ENCODE measurements at regions not wholly inside any gene's neighbourhood (a gene's known extent, or its start where the extent isn't known, plus 50 kb on each side); places are given as distances from the start of the nearest gene placed in this dataset.

DNA sequence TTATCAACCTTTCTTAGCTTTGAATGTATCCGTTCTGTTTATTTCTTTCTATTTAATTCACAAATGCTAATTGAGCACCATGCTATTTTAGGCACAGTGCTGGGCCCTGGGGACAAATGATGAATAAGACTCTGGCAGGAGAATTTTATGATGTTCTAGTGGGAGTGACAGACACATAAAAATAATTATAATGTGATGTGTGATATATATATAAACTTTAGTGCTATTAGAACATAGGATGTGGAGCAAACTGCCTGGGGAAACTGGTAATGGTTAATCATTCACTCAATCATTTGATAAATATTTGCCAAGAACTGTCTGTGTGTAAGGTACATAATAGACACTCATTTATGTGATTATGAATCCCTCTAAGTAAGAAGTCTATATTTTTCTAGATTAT is 50.7 kb upstream of the FRY start:
- Histone ChIP-seq H3K4me3 (ENCODE audit: low read depth, low read length) (no peak overlapping the region), H3K9me3 (ENCODE audit: control insufficient read depth, insufficient read depth, low read depth, low read length) (no peaks in the 10 kb centered on the region), H3K4me1 (ENCODE audit: control insufficient read depth, insufficient read depth, low read length) (no peaks in the 10 kb centered on the region), H3K27ac (ENCODE audit: extremely low read depth, low read depth, low read length) (no peak overlapping the region), H3K36me3 (ENCODE audit: control insufficient read depth in 2 of 2, insufficient read depth in 1 of 2, low read length in 2 of 2) (no peaks in the 10 kb centered on the region)
- TF ChIP-seq, protein P1, sequence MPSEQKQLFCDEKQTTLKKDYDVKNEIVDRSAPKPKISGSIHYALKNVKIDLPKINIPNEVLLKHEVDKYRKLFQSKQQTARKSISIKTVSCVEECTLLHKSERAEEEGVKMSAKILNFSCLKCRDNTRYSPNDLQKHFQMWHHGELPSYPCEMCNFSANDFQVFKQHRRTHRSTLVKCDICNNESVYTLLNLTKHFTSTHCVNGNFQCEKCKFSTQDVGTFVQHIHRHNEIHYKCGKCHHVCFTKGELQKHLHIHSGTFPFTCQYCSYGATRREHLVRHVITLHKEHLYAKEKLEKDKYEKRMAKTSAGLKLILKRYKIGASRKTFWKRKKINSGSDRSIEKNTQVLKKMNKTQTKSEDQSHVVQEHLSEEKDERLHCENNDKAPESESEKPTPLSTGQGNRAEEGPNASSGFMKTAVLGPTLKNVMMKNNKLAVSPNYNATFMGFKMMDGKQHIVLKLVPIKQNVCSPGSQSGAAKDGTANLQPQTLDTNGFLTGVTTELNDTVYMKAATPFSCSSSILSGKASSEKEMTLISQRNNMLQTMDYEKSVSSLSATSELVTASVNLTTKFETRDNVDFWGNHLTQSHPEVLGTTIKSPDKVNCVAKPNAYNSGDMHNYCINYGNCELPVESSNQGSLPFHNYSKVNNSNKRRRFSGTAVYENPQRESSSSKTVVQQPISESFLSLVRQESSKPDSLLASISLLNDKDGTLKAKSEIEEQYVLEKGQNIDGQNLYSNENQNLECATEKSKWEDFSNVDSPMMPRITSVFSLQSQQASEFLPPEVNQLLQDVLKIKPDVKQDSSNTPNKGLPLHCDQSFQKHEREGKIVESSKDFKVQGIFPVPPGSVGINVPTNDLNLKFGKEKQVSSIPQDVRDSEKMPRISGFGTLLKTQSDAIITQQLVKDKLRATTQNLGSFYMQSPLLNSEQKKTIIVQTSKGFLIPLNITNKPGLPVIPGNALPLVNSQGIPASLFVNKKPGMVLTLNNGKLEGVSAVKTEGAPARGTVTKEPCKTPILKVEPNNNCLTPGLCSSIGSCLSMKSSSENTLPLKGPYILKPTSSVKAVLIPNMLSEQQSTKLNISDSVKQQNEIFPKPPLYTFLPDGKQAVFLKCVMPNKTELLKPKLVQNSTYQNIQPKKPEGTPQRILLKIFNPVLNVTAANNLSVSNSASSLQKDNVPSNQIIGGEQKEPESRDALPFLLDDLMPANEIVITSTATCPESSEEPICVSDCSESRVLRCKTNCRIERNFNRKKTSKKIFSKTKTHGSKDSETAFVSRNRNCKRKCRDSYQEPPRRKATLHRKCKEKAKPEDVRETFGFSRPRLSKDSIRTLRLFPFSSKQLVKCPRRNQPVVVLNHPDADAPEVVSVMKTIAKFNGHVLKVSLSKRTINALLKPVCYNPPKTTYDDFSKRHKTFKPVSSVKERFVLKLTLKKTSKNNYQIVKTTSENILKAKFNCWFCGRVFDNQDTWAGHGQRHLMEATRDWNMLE (tag by site-specific recombination; conservative IDR thresholded peaks at IDR 0.05; ENCODE audit: low read depth) = no peak
- TF ChIP-seq ZNF211 (tag by site-specific recombination; IDR thresholded peaks at IDR 0.05; ENCODE audit: low read depth) = no peak
- TF ChIP-seq, protein P2, sequence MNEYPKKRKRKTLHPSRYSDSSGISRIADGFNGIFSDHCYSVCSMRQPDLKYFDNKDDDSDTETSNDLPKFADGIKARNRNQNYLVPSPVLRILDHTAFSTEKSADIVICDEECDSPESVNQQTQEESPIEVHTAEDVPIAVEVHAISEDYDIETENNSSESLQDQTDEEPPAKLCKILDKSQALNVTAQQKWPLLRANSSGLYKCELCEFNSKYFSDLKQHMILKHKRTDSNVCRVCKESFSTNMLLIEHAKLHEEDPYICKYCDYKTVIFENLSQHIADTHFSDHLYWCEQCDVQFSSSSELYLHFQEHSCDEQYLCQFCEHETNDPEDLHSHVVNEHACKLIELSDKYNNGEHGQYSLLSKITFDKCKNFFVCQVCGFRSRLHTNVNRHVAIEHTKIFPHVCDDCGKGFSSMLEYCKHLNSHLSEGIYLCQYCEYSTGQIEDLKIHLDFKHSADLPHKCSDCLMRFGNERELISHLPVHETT (tag by site-specific recombination; IDR thresholded peaks at IDR 0.05) = no peak
- no peak for TF ChIP-seq GLIS2 (tag by site-specific recombination; IDR thresholded peaks at IDR 0.05)
- TF ChIP-seq ZSCAN16 (tag by site-specific recombination; IDR thresholded peaks at IDR 0.05) = no peak
- POLR2A ChIA-PET = interaction anchor here (0.6 kb wide), 1 partner anchor 176 kb away, joined by 4 read pairs; no protein-coding TSS in a partner anchor
- CTCF ChIA-PET = interaction anchor here (0.6 to 1.0 kb wide), 2 partner anchors 71 to 183 kb away, joined by 3 read pairs; no protein-coding TSS in a partner anchor
